HCT116 (cell line): ENCODE measurements at regions not wholly inside any gene's neighbourhood (a gene's known extent, or its start where the extent isn't known, plus 50 kb on each side); places are given as distances from the start of the nearest gene placed in this dataset.

Source experiments
- ATAC-seq: fragments of 200-7000 bp; cut with Tn5 transposase; 2 replicates; pipeline ENCODE4 v1.9.1; 2020; ENCODE audit warnings: mild to moderate bottlenecking, moderate library complexity
- BruUV-seq: library from RNA; stranded (reverse); fragments of 400-500 nt; replicated peaks from 2 replicates; lab custom pipeline; 2021; lab: Mats Ljungman, UMichigan
- CTCF ChIA-PET: fragments of 300-600 bp; sonication (Branson Sonifier 250); formaldehyde crosslinking; loops from one replicate; lab custom pipeline; 2021; ENCODE audit warnings: antibody characterized with exemption; lab: Charles Lee
- POLR2A ChIA-PET: fragments of 300-600, 350-600 bp; sonication (Branson Sonifier 250); formaldehyde crosslinking; loops from one replicate; lab custom pipeline; 2021; ENCODE audit warnings: antibody characterized with exemption; lab: Charles Lee
- RAD21 ChIA-PET, 2 experiments: fragments of 300-600 bp; sonication (Branson Sonifier 250); formaldehyde crosslinking; loops; one replicate each; lab custom pipeline; 2023; ENCODE audit warnings: low total read pairs in 2 of 2; ENCODE audit not compliant: uncharacterized antibody in 2 of 2, unreplicated experiment in 2 of 2, low non-redundant PET in 1 of 2; lab: Charles Lee
- DNase-seq: peaks from one replicate; pipeline ENCODE4 v3.0.0-alpha.2; 2010; ENCODE audit warnings: low read depth, low spot score
- H2AFZ ChIP-seq: fragments of 200-600 bp; shearing (Covaris generic), sonication (generic); 2 replicates; pipeline ENCODE4 v1.6.1; 2017; ENCODE audit warnings: low read depth, mixed run types, mixed read lengths, antibody characterized with exemption, low read length; ENCODE audit not compliant: poor library complexity, severe bottlenecking
- H3K27ac ChIP-seq: 2 replicates; pipeline ENCODE4 v1.5.1; 2012; ENCODE audit warnings: low read depth, low read length
- H3K27me3 ChIP-seq: fragments of 200-600 bp; sonication (generic); 2 replicates; pipeline ENCODE4 v1.6.1; 2016; ENCODE audit warnings: mixed run types, low read length, mixed read lengths; ENCODE audit not compliant: insufficient read depth
- H3K36me3 ChIP-seq, 2 experiments: fragments of 200-500 bp in 1 of 2; fragments of 200-600 bp in 1 of 2; sonication (Bioruptor generic) in 1 of 2; sonication (generic) in 1 of 2; 2 replicates each; pipeline versions ENCODE4 v1.5.1 to v1.6.1; 2014 to 2016; ENCODE audit warnings: low read length in 2 of 2, inconsistent platforms in 1 of 2, mixed read lengths in 1 of 2, mixed run types in 1 of 2; ENCODE audit not compliant: insufficient read depth in 2 of 2, control insufficient read depth in 1 of 2
- H3K4me1 ChIP-seq, 2 experiments: fragments of 200-600 bp in 1 of 2; sonication (generic) in 1 of 2; 2 replicates each; pipeline versions ENCODE4 v1.5.1 to v1.6.1; 2012 to 2017; ENCODE audit warnings: low read length in 2 of 2, inconsistent platforms in 1 of 2, mild to moderate bottlenecking in 1 of 2, mixed read lengths in 1 of 2, mixed run types in 1 of 2, moderate library complexity in 1 of 2; ENCODE audit not compliant: insufficient read depth in 2 of 2, control insufficient read depth in 1 of 2
- H3K4me2 ChIP-seq: fragments of 200-600 bp; sonication (generic); 2 replicates; pipeline ENCODE4 v1.6.1; 2017; ENCODE audit warnings: mixed run types, low read length, mixed read lengths
- H3K4me3 ChIP-seq, 2 experiments: fragments of 200-600 bp in 1 of 2; sonication (generic) in 1 of 2; replicated peaks in 1 of 2; 2 replicates each; pipeline ENCODE4 v1.5.1; 2011 to 2016; ENCODE audit warnings: low read length in 2 of 2, control low read depth in 1 of 2, low read depth in 1 of 2, mild to moderate bottlenecking in 1 of 2, mixed read lengths in 1 of 2, mixed run types in 1 of 2
- H3K79me2 ChIP-seq: fragments of 200-600 bp; sonication (generic); 2 replicates; pipeline ENCODE4 v1.6.1; 2017; ENCODE audit warnings: mild to moderate bottlenecking, mixed run types, low read length, moderate library complexity, mixed read lengths; ENCODE audit not compliant: insufficient read depth
- H3K9ac ChIP-seq: fragments of 200-600 bp; sonication (generic); 2 replicates; pipeline ENCODE4 v1.6.1; 2016; ENCODE audit warnings: low read length, mixed read lengths
- H3K9me2 ChIP-seq: fragments of 200-600 bp; sonication (generic), shearing (Covaris generic); 2 replicates; pipeline ENCODE4 v1.6.1; 2017; ENCODE audit warnings: mixed run types, mild to moderate bottlenecking, moderate library complexity; ENCODE audit not compliant: insufficient read depth
- H3K9me3 ChIP-seq, 2 experiments: fragments of 200-500 bp in 1 of 2; fragments of 200-600 bp in 1 of 2; sonication (Bioruptor generic) in 1 of 2; sonication (generic) in 1 of 2; 2 replicates each; pipeline ENCODE4 v1.6.1; 2014 to 2017; ENCODE audit warnings: low read length in 2 of 2, mixed read lengths in 2 of 2, inconsistent platforms in 1 of 2, low read depth in 1 of 2, mild to moderate bottlenecking in 1 of 2, mixed run types in 1 of 2, moderate library complexity in 1 of 2; ENCODE audit not compliant: control insufficient read depth in 1 of 2, insufficient read depth in 1 of 2
- H4K20me1 ChIP-seq: fragments of 200-600 bp; sonication (generic), shearing (Covaris generic); 2 replicates; pipeline ENCODE4 v1.6.1; 2017; ENCODE audit warnings: mixed run types, mild to moderate bottlenecking, moderate library complexity; ENCODE audit not compliant: insufficient read depth
- CBX3 ChIP-seq: IDR thresholded peaks from 2 replicates; pipeline ENCODE4 v1.6.1; 2012; ENCODE audit warnings: low read depth
- EGR1 ChIP-seq: IDR thresholded peaks from 2 replicates; pipeline ENCODE4 v1.6.1; 2012; ENCODE audit warnings: low read depth
- EZH2 ChIP-seq: fragments of 200-600 bp; sonication (generic); IDR thresholded peaks from 2 replicates; pipeline ENCODE4 v1.6.1; 2017; ENCODE audit warnings: antibody characterized with exemption, mixed run types
- EZH2phosphoT487 ChIP-seq: fragments of 200-600 bp; IDR thresholded peaks from 2 replicates; pipeline ENCODE4 v1.6.1; 2018; ENCODE audit warnings: antibody characterized with exemption, borderline replicate concordance
- FOSL1 ChIP-seq: IDR thresholded peaks from 2 replicates; pipeline ENCODE4 v1.6.1; 2012; ENCODE audit warnings: low read depth
- JUND ChIP-seq: IDR thresholded peaks from 2 replicates; pipeline ENCODE4 v1.6.1; 2012
- POLR2A ChIP-seq: IDR thresholded peaks from 2 replicates; pipeline ENCODE4 v1.7.0; 2011; ENCODE audit warnings: borderline replicate concordance; ENCODE audit not compliant: insufficient read depth, insufficient read length; ENCODE audit errors: extremely low read depth
- SIN3A ChIP-seq: IDR thresholded peaks from 2 replicates; pipeline ENCODE4 v1.6.1; 2012; ENCODE audit warnings: low read depth
- SP1 ChIP-seq: IDR thresholded peaks from 2 replicates; pipeline ENCODE4 v1.6.1; 2012; ENCODE audit warnings: low read depth
- SRF ChIP-seq: IDR thresholded peaks from 2 replicates; pipeline ENCODE4 v1.6.1; 2012; ENCODE audit warnings: low read depth
- ZFX ChIP-seq: fragments of 450-650 bp; IDR thresholded peaks from 2 replicates; pipeline ENCODE4 v1.6.1; 2017
- ZNF274 ChIP-seq: fragments of 200-500 bp; sonication (Bioruptor generic); IDR thresholded peaks from 2 replicates; pipeline ENCODE4 v1.6.1; 2014; ENCODE audit warnings: mild to moderate bottlenecking, low read depth, low read length, inconsistent platforms
- intact Hi-C: fragments of 100-400 bp; cut with micrococcal nuclease; formaldehyde crosslinking; loops from 2 replicates; pipeline ENCODE4 v1.10.0; 2022
- TF ChIP-seq, protein P1 (sequence below): IDR thresholded peaks from 2 replicates; pipeline ENCODE4 v1.6.1; 2011; ENCODE audit warnings: mild to moderate bottlenecking, low read length, moderate library complexity; ENCODE audit not compliant: insufficient replicate concordance; ENCODE audit errors: extremely low read depth
- TF ChIP-seq, protein P2 (sequence below): IDR thresholded peaks from 2 replicates; pipeline ENCODE4 v1.6.1; 2012
- TF ChIP-seq, protein P3 (sequence below), 3 experiments: fragments of 200-600 bp in 1 of 3; sonication (generic) in 1 of 3; IDR thresholded peaks in 2 of 3; conservative IDR thresholded peaks in 1 of 3; 2 replicates each; pipeline ENCODE4 v1.5.1; 2012 to 2017; ENCODE audit warnings: low read depth in 2 of 3, low read length in 2 of 3, antibody characterized with exemption in 1 of 3, borderline replicate concordance in 1 of 3, control low read depth in 1 of 3, mild to moderate bottlenecking in 1 of 3, mixed read lengths in 1 of 3, mixed run types in 1 of 3, moderate library complexity in 1 of 3; ENCODE audit not compliant: insufficient read depth in 1 of 3

DNA sequence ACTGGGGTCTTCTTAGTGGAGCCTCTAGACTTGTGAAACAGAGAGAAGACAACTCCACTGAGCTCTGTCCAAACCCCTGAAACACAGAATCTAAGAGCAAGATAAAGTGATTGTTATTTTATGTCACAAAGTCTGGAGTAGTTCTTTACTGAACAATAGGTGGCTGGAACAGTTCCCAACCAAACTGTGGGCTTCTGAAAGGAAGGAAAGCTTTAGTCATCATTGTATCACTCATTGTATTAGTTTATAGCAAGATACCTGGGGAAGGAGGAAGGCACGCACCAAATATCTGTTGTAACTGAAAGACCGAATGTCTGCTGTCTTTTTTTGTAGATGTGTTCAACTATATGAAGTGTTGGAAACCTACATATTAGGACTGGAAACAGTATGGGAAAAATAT lies 284.9 kb upstream of the TBX18 start:
- Histone ChIP-seq H3K4me2 (no peak overlapping the region), H3K4me1 (no peaks in the 10 kb centered on the region), H2AFZ (no peak overlapping the region), H3K27ac (no peak overlapping the region), H3K9me2 (no peaks in the 10 kb centered on the region), H3K27me3 (no peaks in the 10 kb centered on the region), H3K4me3 (no peak overlapping the region), H4K20me1 (no peaks in the 10 kb centered on the region), H3K36me3 (no peaks in the 10 kb centered on the region), H3K9me3 (no peaks in the 10 kb centered on the region), H3K9ac (no peak overlapping the region), H3K79me2 (no peaks in the 10 kb centered on the region)
- BruUV-seq, result no TSS peak
- intact Hi-C loops, result no loop called here
- DNase-seq (no peak), ATAC-seq (no peak)
- RAD21 ChIA-PET, result no interaction called here
- POLR2A ChIA-PET, result no interaction called here
- TF ChIP-seq, protein P1, sequence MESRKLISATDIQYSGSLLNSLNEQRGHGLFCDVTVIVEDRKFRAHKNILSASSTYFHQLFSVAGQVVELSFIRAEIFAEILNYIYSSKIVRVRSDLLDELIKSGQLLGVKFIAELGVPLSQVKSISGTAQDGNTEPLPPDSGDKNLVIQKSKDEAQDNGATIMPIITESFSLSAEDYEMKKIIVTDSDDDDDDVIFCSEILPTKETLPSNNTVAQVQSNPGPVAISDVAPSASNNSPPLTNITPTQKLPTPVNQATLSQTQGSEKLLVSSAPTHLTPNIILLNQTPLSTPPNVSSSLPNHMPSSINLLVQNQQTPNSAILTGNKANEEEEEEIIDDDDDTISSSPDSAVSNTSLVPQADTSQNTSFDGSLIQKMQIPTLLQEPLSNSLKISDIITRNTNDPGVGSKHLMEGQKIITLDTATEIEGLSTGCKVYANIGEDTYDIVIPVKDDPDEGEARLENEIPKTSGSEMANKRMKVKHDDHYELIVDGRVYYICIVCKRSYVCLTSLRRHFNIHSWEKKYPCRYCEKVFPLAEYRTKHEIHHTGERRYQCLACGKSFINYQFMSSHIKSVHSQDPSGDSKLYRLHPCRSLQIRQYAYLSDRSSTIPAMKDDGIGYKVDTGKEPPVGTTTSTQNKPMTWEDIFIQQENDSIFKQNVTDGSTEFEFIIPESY, result no peak
- TF ChIP-seq ZFX (no peak), SP1 (no peak), EZH2 (no peak), CBX3 (no peak), EGR1 (no peak), EZH2phosphoT487 (no peak), SRF (no peak), ZNF274 (no peak), FOSL1 (no peak), POLR2A (no peak), SIN3A (no peak), JUND (no peak)
- TF ChIP-seq, protein P2, sequence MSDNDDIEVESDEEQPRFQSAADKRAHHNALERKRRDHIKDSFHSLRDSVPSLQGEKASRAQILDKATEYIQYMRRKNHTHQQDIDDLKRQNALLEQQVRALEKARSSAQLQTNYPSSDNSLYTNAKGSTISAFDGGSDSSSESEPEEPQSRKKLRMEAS, result no peak
- TF ChIP-seq, protein P3, sequence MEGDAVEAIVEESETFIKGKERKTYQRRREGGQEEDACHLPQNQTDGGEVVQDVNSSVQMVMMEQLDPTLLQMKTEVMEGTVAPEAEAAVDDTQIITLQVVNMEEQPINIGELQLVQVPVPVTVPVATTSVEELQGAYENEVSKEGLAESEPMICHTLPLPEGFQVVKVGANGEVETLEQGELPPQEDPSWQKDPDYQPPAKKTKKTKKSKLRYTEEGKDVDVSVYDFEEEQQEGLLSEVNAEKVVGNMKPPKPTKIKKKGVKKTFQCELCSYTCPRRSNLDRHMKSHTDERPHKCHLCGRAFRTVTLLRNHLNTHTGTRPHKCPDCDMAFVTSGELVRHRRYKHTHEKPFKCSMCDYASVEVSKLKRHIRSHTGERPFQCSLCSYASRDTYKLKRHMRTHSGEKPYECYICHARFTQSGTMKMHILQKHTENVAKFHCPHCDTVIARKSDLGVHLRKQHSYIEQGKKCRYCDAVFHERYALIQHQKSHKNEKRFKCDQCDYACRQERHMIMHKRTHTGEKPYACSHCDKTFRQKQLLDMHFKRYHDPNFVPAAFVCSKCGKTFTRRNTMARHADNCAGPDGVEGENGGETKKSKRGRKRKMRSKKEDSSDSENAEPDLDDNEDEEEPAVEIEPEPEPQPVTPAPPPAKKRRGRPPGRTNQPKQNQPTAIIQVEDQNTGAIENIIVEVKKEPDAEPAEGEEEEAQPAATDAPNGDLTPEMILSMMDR (IDR thresholded peaks at IDR 0.05 in 2 of 3, conservative IDR thresholded peaks at IDR 0.05 in 1 of 3; ENCODE audit: borderline replicate concordance in 1 of 3, insufficient read depth in 1 of 3, low read depth in 2 of 3, low read length in 2 of 3), result no peak
- CTCF ChIA-PET, result no interaction called here
